HPDE6-E6E7 (cell line): ENCODE measurements at regions not wholly inside any gene's neighbourhood (a gene's known extent, or its start where the extent isn't known, plus 50 kb on each side); places are given as distances from the start of the nearest gene placed in this dataset.

Source experiments
- DNase-seq: peaks from one replicate; pipeline ENCODE4 v3.0.0; 2011; ENCODE audit warnings: missing footprints; ENCODE audit errors: extremely low spot score

- no peak for DNase-seq
Observed at GRCh38 chr2:104698276-104698675, 155.6 kb upstream of the POU3F3 start.

- DNase-seq = no peak
Observed at GRCh38 chr2:104701411-104701911, 152.5 kb upstream of the POU3F3 start.

GRCh38 chr2:104702031-104702850 lies 151.7 kb upstream of the POU3F3 start:
- no peak for DNase-seq

- no peak for DNase-seq
Observed at GRCh38 chr2:104703669-104704068, 150.2 kb upstream of the POU3F3 start.

GRCh38 chr2:104704496-104705245 lies 149.2 kb upstream of the POU3F3 start:
- DNase-seq = no peak

- DNase-seq = no peak
Observed at GRCh38 chr2:104707056-104707455, 146.9 kb upstream of the POU3F3 start.

- no peak for DNase-seq
Observed at GRCh38 chr2:104708967-104709366, 144.9 kb upstream of the POU3F3 start.

GRCh38 chr2:104716061-104716460 lies 137.9 kb upstream of the POU3F3 start:
- DNase-seq = no peak

- DNase-seq = no peak
Observed at GRCh38 chr2:104733226-104733943, 120.5 kb upstream of the POU3F3 start.

- DNase-seq = no peak
Observed at GRCh38 chr2:104734937-104735586, 118.9 kb upstream of the POU3F3 start.

- DNase-seq = no peak
Observed at GRCh38 chr2:104736026-104736425, 117.9 kb upstream of the POU3F3 start.

- DNase-seq = no peak
Observed at GRCh38 chr2:104741860-104742259, 112.1 kb upstream of the POU3F3 start.

- no peak for DNase-seq
Observed at GRCh38 chr2:104744537-104744936, 109.4 kb upstream of the POU3F3 start.

GRCh38 chr2:104745846-104746245 lies 108.1 kb upstream of the POU3F3 start:
- no peak for DNase-seq

GRCh38 chr2:104746299-104746698 lies 107.6 kb upstream of the POU3F3 start:
- no peak for DNase-seq

- no peak for DNase-seq
Observed at GRCh38 chr2:104746858-104747257, 107.1 kb upstream of the POU3F3 start.

GRCh38 chr2:104749856-104750460 lies 104.0 kb upstream of the POU3F3 start:
- DNase-seq = no peak

- no peak for DNase-seq
Observed at GRCh38 chr2:104752504-104752903, 101.4 kb upstream of the POU3F3 start.

GRCh38 chr2:104755026-104755878 lies 98.7 kb upstream of the POU3F3 start:
- DNase-seq = no peak

GRCh38 chr2:104756118-104756517 lies 97.8 kb upstream of the POU3F3 start:
- no peak for DNase-seq
